Smooth muscle cell (in vitro differentiated cells): ENCODE measurements at regions not wholly inside any gene's neighbourhood (a gene's known extent, or its start where the extent isn't known, plus 50 kb on each side); places are given as distances from the start of the nearest gene placed in this dataset.

Source experiments
- DNase-seq: peaks from one replicate; lab custom pipeline; 2025; ENCODE audit not compliant: unreplicated experiment; lab: John Stamatoyannopoulos, UW
- H2AFZ ChIP-seq: fragments of 200-600 bp; sonication (generic); 2 replicates; pipeline ENCODE4 v1.6.0; 2016; ENCODE audit warnings: antibody characterized with exemption, low read depth, mild to moderate bottlenecking
- H3F3A ChIP-seq: fragments of 200-600 bp; sonication (generic); 2 replicates; pipeline ENCODE4 v1.6.0; 2017; ENCODE audit warnings: antibody characterized with exemption, low read depth
- H3K27ac ChIP-seq: fragments of 200-600 bp; sonication (generic); 2 replicates; pipeline ENCODE4 v1.5.1; 2016; ENCODE audit warnings: low read depth, mild to moderate bottlenecking
- H3K27me3 ChIP-seq: fragments of 200-600 bp; sonication (generic); 2 replicates; pipeline ENCODE4 v1.6.1; 2016; ENCODE audit warnings: low read depth, mild to moderate bottlenecking
- H3K36me3 ChIP-seq: fragments of 200-600 bp; sonication (generic); 2 replicates; pipeline ENCODE4 v1.5.1; 2016; ENCODE audit warnings: low read depth
- H3K4me1 ChIP-seq: fragments of 200-600 bp; sonication (generic); 2 replicates; pipeline ENCODE4 v1.5.1; 2016; ENCODE audit warnings: low read depth
- H3K4me2 ChIP-seq: fragments of 200-600 bp; sonication (generic); 2 replicates; pipeline ENCODE4 v1.6.0; 2016; ENCODE audit warnings: mild to moderate bottlenecking
- H3K4me3 ChIP-seq: fragments of 200-600 bp; sonication (generic); 2 replicates; pipeline ENCODE4 v1.5.1; 2016; ENCODE audit warnings: mild to moderate bottlenecking
- H3K79me2 ChIP-seq: fragments of 200-600 bp; sonication (generic); 2 replicates; pipeline ENCODE4 v1.6.0; 2016; ENCODE audit warnings: low read depth, mild to moderate bottlenecking
- H3K9ac ChIP-seq: fragments of 200-600 bp; sonication (generic); 2 replicates; pipeline ENCODE4 v1.6.0; 2016; ENCODE audit warnings: low read depth
- H3K9me3 ChIP-seq: fragments of 200-600 bp; sonication (generic); replicated peaks from 2 replicates; pipeline ENCODE4 v1.5.1; 2016; ENCODE audit warnings: low read depth
- H4K20me1 ChIP-seq: fragments of 200-600 bp; sonication (generic); 2 replicates; pipeline ENCODE4 v1.6.0; 2016; ENCODE audit warnings: low read depth
- CTCF ChIP-seq: fragments of 200-600 bp; sonication (generic); IDR thresholded peaks from 2 replicates; pipeline ENCODE4 v1.5.1; 2017; ENCODE audit warnings: borderline replicate concordance, mild to moderate bottlenecking, antibody characterized with exemption; ENCODE audit not compliant: insufficient read depth, poor library complexity, severe bottlenecking
- WGBS: methylation state at CpG from one replicate; pipeline ENCODE4 v1.1.7; 2016; ENCODE audit warnings: low lambda C conversion rate; 5-methylcytosine and 5-hydroxymethylcytosine counted together

- no peak for TF ChIP-seq CTCF
- H3K4me2 ChIP-seq, result peak overlapping the region; percentile 65
- WGBS, result 71% methylated on average over 2 of the region's 2 CpGs
- no peak overlapping the region for H2AFZ ChIP-seq
- H3K79me2 ChIP-seq, result no peaks in the 10 kb centered on the region
- H3K9ac ChIP-seq, result peak overlapping the region; percentile 7
- H3K4me3 ChIP-seq, result no peak overlapping the region
- peaks cover 4% of the 10 kb centered on the region for H3F3A ChIP-seq
- no peaks in the 10 kb centered on the region for H3K36me3 ChIP-seq
- no peaks in the 10 kb centered on the region for H3K27me3 ChIP-seq
- no peak for DNase-seq
- H3K4me1 ChIP-seq, result peaks cover 9% of the 10 kb centered on the region
- no peaks in the 10 kb centered on the region for H4K20me1 ChIP-seq
- no peaks in the 10 kb centered on the region for H3K9me3 ChIP-seq
- peak overlapping the region; percentile 77 for H3K27ac ChIP-seq
Measured at GRCh38 chr4:182063651-182064050, 179.6 kb upstream of the TENM3 start.

- 78% methylated on average over 17 of the region's 17 CpGs for WGBS
- TF ChIP-seq CTCF, result no peak
Measured at GRCh38 chr4:182065255-182065654, 177.9 kb upstream of the TENM3 start.

GRCh38 chr4:182066037-182066436 lies 177.2 kb upstream of the TENM3 start:
- Histone ChIP-seq H3K27me3 (no peaks in the 10 kb centered on the region), H3K4me3 (no peak overlapping the region), H3K9ac (no peak overlapping the region), H3K27ac (no peak overlapping the region), H3K79me2 (no peaks in the 10 kb centered on the region), H3K9me3 (no peaks in the 10 kb centered on the region), H3K4me1 (peaks cover 9% of the 10 kb centered on the region), H3F3A (peaks cover 4% of the 10 kb centered on the region), H3K4me2 (no peak overlapping the region), H3K36me3 (no peaks in the 10 kb centered on the region), H4K20me1 (no peaks in the 10 kb centered on the region), H2AFZ (no peak overlapping the region)
- WGBS, result 98% methylated on average over 7 of the region's 7 CpGs
- no peak for DNase-seq
- no peak for TF ChIP-seq CTCF

More at GRCh38 chr4:182065255-182065654, 177.9 kb upstream of the TENM3 start:
- H3K9ac ChIP-seq, result no peak overlapping the region
- peaks cover 4% of the 10 kb centered on the region for H3F3A ChIP-seq
- peaks cover 9% of the 10 kb centered on the region for H3K4me1 ChIP-seq
- DNase-seq, result no peak
- no peaks in the 10 kb centered on the region for H3K9me3 ChIP-seq
- no peaks in the 10 kb centered on the region for H3K27me3 ChIP-seq
- no peaks in the 10 kb centered on the region for H3K36me3 ChIP-seq
- H3K4me3 ChIP-seq, result no peak overlapping the region
- no peaks in the 10 kb centered on the region for H4K20me1 ChIP-seq
- H3K27ac ChIP-seq, result no peak overlapping the region
- H3K4me2 ChIP-seq, result no peak overlapping the region
- no peaks in the 10 kb centered on the region for H3K79me2 ChIP-seq
- H2AFZ ChIP-seq, result no peak overlapping the region

- Histone ChIP-seq H3K36me3 (no peaks in the 10 kb centered on the region), H4K20me1 (no peaks in the 10 kb centered on the region), H3K9me3 (no peaks in the 10 kb centered on the region), H3K79me2 (no peaks in the 10 kb centered on the region), H3K4me1 (peaks cover 7% of the 10 kb centered on the region), H3K27ac (no peak overlapping the region), H3K4me2 (no peak overlapping the region), H3K4me3 (no peak overlapping the region), H3K9ac (no peak overlapping the region), H3K27me3 (no peaks in the 10 kb centered on the region), H2AFZ (no peak overlapping the region), H3F3A (no peaks in the 10 kb centered on the region)
- no peak for TF ChIP-seq CTCF
- WGBS, result 78% methylated on average over 5 of the region's 5 CpGs
- no peak for DNase-seq
Measured at GRCh38 chr4:182067828-182068227, 175.4 kb upstream of the TENM3 start.
